Choroid plexus epithelial cell (primary cell): ENCODE measurements at regions not wholly inside any gene's neighbourhood (a gene's known extent, or its start where the extent isn't known, plus 50 kb on each side); places are given as distances from the start of the nearest gene placed in this dataset.

Source experiments
- DNase-seq: peaks from one replicate; pipeline ENCODE4 v3.0.0-alpha.2; 2010; ENCODE audit warnings: low read depth
- H3K4me3 ChIP-seq: 2 replicates; pipeline ENCODE4 v1.5.1; 2011; ENCODE audit warnings: low read depth, mild to moderate bottlenecking, control low read depth, low read length, moderate library complexity
- CTCF ChIP-seq: conservative IDR thresholded peaks from 2 replicates; pipeline ENCODE4 v1.5.1; 2011; ENCODE audit warnings: low read depth, mild to moderate bottlenecking, control low read depth, inconsistent platforms, low read length, moderate library complexity

DNA sequence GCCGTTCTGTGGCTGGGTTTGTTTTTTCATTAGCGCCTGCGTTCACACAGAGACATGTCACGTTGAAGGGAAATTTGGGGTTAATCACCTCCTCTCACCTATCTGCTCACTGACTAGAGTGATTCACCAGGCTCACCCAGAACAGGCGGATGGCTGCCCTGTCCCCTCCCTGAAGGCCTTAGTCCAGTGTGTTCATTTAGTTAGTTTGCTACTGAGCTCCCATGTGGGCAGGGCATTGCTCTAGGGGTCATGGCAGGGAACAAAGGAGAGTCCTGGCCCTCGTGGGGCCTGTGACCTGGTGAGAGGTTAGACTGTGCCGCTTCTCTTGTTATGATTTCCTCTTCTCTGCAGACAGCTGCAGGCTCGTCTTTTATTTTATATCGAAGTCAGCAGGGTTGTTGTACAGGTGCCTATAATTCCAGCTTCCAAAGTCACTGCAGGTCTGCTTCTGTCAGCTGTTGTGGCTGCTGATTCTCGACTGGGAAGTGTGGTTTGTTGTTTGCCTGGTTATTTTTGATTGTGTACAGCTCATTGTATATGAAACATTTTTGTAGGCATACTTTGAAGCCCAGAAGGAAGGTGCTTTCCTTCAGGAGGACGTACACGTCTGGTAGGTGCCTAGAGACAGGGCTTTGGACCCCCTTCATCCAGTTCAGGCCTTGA lies 73.4 kb upstream of the GSE1 start:
- DNase-seq = no peak
- H3K4me3 ChIP-seq = no peak overlapping the region
- no peak for TF ChIP-seq CTCF

- no peak overlapping the region for H3K4me3 ChIP-seq
- no peak for DNase-seq
- TF ChIP-seq CTCF = no peak
Measured at GRCh38 chr16:85541181-85541580, 71.9 kb upstream of the GSE1 start.

DNA sequence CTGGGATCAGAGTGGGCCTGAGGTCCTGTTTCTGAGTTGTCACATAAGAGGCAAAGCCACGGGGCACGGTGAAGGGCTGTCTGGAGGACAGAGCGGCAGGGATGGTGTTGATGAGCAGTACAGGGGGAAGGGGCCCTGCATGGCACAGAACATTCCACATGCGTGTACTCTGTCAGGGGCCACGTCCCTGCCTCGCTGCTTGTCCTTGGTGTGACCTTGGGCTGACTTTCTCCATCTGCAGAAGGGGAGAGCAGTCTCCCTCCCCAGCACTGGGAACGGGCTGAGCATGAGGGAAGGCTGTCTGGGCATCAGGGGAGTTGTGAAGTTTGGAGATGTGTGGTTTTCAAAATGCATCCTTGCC lies 71.5 kb upstream of the GSE1 start:
- DNase-seq = no peak
- no peak overlapping the region for H3K4me3 ChIP-seq
- no peak for TF ChIP-seq CTCF

GRCh38 chr16:85541980-85542900 lies 70.9 kb upstream of the GSE1 start:
- TF ChIP-seq CTCF = no peak
- no peak for DNase-seq
- no peak overlapping the region for H3K4me3 ChIP-seq

GRCh38 chr16:85543536-85543935 lies 69.6 kb upstream of the GSE1 start:
- TF ChIP-seq CTCF = no peak
- no peak for DNase-seq
- H3K4me3 ChIP-seq = no peak overlapping the region

DNA sequence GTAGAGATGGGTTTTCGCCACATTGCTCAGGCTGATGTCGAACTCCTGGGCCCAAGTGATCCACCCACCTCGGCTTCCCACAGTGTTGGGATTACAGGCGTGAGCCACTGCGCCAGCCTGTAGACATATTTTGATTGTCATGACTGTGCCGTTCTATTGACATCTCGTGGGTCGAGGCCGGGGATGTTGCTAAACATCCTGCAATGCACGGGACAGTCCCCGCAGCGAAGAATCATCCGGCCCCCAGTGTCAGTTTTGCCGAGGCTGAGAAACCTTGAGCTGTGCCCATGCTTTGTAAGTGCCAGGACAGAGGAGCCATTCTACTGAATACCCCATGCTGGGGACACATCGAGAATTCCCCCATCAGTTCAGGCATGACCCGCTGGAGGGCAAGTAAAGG lies 69.1 kb upstream of the GSE1 start:
- no peak for DNase-seq
- TF ChIP-seq CTCF = no peak
- H3K4me3 ChIP-seq = no peak overlapping the region
